Left lung (tissue), 4 donors: ENCODE measurements at regions not wholly inside any gene's neighbourhood (a gene's known extent, or its start where the extent isn't known, plus 50 kb on each side); places are given as distances from the start of the nearest gene placed in this dataset.

Experiments used
- ATAC-seq: fragments of 200-7000 bp; cut with Tn5 transposase; one replicate; pipeline ENCODE4 v1.9.1; 2020; ENCODE audit warnings: moderate library complexity
- DNase-seq, 4 donors: peaks; one replicate each; pipeline ENCODE4 v3.0.0-alpha.2; 2013 to 2020
- H3K27ac ChIP-seq, 2 donors: fragments of 200-600 bp; sonication (generic) in 1 of 2; one replicate each; pipeline versions ENCODE4 v1.5.0 to v1.8.0; 2020 to 2021
- H3K27me3 ChIP-seq, 2 donors: fragments of 200-600 bp; sonication (generic) in 1 of 2; one replicate each; pipeline versions ENCODE4 v1.5.0 to v1.8.0; 2020 to 2021
- H3K36me3 ChIP-seq, 2 donors: fragments of 200-600 bp; sonication (generic) in 1 of 2; one replicate each; pipeline versions ENCODE4 v1.5.0 to v1.8.0; 2020 to 2021
- H3K4me1 ChIP-seq, 2 donors: fragments of 200-600 bp; one replicate each; pipeline ENCODE4 v1.8.0; 2021
- H3K4me3 ChIP-seq, 2 donors: fragments of 200-600 bp; sonication (generic) in 1 of 2; one replicate each; pipeline versions ENCODE4 v1.5.0 to v1.8.0; 2020 to 2021; ENCODE audit warnings: mild to moderate bottlenecking in 1 of 2
- H3K9me3 ChIP-seq, 2 donors: fragments of 200-600 bp; sonication (generic) in 1 of 2; one replicate each; pipeline versions ENCODE4 v1.5.0 to v1.8.0; 2020 to 2021
- CTCF ChIP-seq, 2 donors: fragments of 200-600 bp; sonication (generic) in 1 of 2; IDR thresholded peaks; one replicate each; pipeline versions ENCODE4 v1.5.0 to v1.8.0; 2021; ENCODE audit warnings: antibody characterized with exemption in 2 of 2
- intact Hi-C, 2 donors: fragments of 100-400 bp; cut with DNase I; formaldehyde crosslinking; loops; one replicate each; pipeline versions ENCODE4 v1.11.2 to v1.14.2; 2022
- donor health status: DM: no; HTN: yes; CAD: no.
- donor health status: DM: no; HTN: no; CAD: no.

DNA sequence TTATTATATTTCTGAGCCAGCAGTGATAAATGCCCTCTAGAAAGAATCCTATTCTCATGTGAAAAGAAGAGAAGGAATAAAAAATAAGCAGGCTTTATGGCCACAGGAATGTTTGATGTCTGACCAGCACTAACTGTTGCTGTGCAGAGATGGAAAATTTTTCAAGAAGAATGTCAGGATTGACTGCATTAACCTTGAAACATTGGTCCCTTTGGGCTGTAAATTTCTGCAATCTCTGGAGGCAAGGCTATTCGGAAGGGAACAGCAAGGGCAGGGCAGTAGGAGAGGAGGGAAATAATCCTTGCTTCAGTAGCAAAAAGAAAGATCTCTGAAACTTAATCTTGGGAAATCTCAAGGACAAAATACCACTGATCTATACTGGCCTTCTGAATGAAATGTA lies 415.2 kb downstream of the DNAH5 start:
- H3K4me1 ChIP-seq: no peaks in the 10 kb centered on the region
- intact Hi-C loops: no loop called here
- ATAC-seq: no peak

DNA sequence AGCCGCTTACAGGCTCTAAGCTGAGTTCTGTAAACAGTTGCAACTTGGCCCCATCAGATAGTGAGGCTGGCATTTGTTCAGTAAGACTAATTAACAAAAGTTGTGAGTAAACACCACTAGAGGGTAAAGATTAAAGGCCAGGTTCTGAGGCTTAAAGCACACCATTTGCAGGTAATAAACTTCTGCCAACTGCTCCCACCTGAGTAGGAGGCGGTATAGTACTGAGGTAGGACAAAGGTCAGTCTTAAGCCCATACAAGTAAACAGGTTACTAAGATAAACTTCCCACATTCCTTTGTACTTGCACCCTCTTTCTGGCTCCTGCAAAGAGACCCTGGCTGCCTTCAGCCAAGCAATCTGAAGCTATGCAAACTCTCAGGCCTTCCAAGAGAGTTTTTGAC lies 419.6 kb downstream of the DNAH5 start:
- no peak overlapping the region for H3K4me3 ChIP-seq
- intact Hi-C loops: no loop called here
- H3K4me1 ChIP-seq: no peaks in the 10 kb centered on the region
- H3K36me3 ChIP-seq: no peaks in the 10 kb centered on the region
- no peaks in the 10 kb centered on the region for H3K27me3 ChIP-seq
- no peak for TF ChIP-seq CTCF (IDR thresholded peaks at IDR 0.05)
- no peak overlapping the region for H3K27ac ChIP-seq
- no peak for ATAC-seq
- no peak for DNase-seq
- H3K9me3 ChIP-seq: no peaks in the 10 kb centered on the region

More for the DNA sequence above, 415.2 kb downstream of the DNAH5 start:
- H3K9me3 ChIP-seq: no peaks in the 10 kb centered on the region
- H3K4me3 ChIP-seq: no peak overlapping the region
- no peaks in the 10 kb centered on the region for H3K36me3 ChIP-seq
- H3K27me3 ChIP-seq: no peaks in the 10 kb centered on the region
- TF ChIP-seq CTCF (IDR thresholded peaks at IDR 0.05): no peak
- no peak overlapping the region for H3K27ac ChIP-seq
- no peak for DNase-seq

DNA sequence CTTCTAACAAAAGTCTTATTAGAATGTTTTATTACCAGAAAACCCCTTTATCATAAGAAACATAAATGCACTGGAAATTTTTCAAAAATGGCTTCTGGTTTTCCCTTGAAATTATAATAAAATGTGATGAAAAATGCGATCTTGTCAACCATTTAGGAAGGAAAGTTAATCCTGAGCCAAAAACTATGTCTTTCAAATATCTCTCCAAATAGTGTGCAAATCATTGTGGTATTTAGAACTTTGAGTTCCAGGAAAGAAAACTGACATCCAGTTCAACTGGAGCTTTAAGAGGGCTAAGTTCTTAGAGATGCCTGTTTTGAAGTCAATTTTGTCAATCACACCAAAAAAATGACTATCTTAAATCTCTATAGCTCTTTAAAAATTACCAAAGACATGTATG lies 425.4 kb downstream of the DNAH5 start:
- TF ChIP-seq CTCF (IDR thresholded peaks at IDR 0.05): no peak
- H3K4me3 ChIP-seq: no peak overlapping the region
- no peak for DNase-seq
- no peak for ATAC-seq
- H3K27ac ChIP-seq: no peak overlapping the region
- no peaks in the 10 kb centered on the region for H3K27me3 ChIP-seq
- H3K36me3 ChIP-seq: no peaks in the 10 kb centered on the region
- intact Hi-C loops: no loop called here
- no peaks in the 10 kb centered on the region for H3K9me3 ChIP-seq
- H3K4me1 ChIP-seq: no peaks in the 10 kb centered on the region

DNA sequence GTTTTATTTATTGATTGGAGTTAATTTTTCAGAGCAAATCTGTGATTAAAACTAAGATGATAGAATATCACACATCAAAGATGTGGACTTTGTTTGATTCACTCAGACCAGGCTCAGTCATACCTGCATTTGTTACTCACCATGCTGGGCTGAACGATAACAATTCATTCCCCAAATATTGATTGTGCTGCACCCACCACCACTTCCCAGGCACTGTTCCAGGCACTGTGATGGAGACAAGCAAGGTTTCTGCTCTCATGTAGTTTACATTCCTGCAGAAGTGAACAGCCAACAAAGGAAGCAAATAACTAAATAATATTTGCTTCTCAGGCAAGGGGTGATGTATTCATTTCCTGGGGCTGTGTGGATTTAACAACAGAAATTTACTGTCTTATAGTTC lies 428.3 kb downstream of the DNAH5 start:
- Histone ChIP-seq H3K9me3 (no peaks in the 10 kb centered on the region), H3K27ac (no peak overlapping the region), H3K36me3 (no peaks in the 10 kb centered on the region), H3K27me3 (no peaks in the 10 kb centered on the region), H3K4me3 (no peak overlapping the region), H3K4me1 (no peaks in the 10 kb centered on the region)
- no peak for TF ChIP-seq CTCF (IDR thresholded peaks at IDR 0.05)
- DNase-seq (no peak), ATAC-seq (no peak)
- intact Hi-C loops: no loop called here

- ATAC-seq (no peak), DNase-seq (no peak)
- H3K9me3 ChIP-seq: no peaks in the 10 kb centered on the region
- H3K4me3 ChIP-seq: no peak overlapping the region
- H3K36me3 ChIP-seq: no peaks in the 10 kb centered on the region
- intact Hi-C loops: no loop called here
- H3K4me1 ChIP-seq: no peaks in the 10 kb centered on the region
- H3K27me3 ChIP-seq: no peaks in the 10 kb centered on the region
- H3K27ac ChIP-seq: no peak overlapping the region
- no peak for TF ChIP-seq CTCF (IDR thresholded peaks at IDR 0.05)
Observed at GRCh38 chr5:13511442-13511841, 433.0 kb downstream of the DNAH5 start.
